ENCODE measurements at regions not wholly inside any gene's neighbourhood (a gene's known extent, or its start where the extent isn't known, plus 50 kb on each side); places are given as distances from the start of the nearest gene placed in this dataset.

DNA sequence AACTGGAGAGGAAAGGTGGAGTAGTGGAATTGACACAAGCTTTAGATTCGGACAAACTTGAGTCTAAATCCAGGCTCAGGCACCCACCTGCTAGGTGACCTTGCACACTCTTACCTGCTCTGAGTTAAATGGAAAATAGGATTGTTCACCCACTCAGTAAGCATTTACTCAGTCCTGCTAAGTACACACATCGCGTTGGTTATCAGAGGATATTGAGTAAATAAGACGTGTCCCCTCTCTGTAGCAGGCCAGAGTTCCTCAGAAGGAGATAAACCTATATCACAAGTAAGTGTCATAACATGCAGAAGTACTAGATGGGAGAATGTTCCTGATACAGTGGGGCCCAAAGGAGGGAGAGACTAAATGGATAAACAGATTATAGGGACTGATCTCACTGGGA, 117.7 kb downstream of the SMIM20 start:
- no peaks in the 10 kb centered on the region for H3K27me3 ChIP-seq (ENCODE audit: control insufficient read depth, insufficient read depth, low read length)
- DNase-seq (ENCODE audit: low read depth): no peak
- H3K36me3 ChIP-seq (ENCODE audit: control insufficient read depth, insufficient read depth, low read length): no peaks in the 10 kb centered on the region
- TF ChIP-seq, protein P1, sequence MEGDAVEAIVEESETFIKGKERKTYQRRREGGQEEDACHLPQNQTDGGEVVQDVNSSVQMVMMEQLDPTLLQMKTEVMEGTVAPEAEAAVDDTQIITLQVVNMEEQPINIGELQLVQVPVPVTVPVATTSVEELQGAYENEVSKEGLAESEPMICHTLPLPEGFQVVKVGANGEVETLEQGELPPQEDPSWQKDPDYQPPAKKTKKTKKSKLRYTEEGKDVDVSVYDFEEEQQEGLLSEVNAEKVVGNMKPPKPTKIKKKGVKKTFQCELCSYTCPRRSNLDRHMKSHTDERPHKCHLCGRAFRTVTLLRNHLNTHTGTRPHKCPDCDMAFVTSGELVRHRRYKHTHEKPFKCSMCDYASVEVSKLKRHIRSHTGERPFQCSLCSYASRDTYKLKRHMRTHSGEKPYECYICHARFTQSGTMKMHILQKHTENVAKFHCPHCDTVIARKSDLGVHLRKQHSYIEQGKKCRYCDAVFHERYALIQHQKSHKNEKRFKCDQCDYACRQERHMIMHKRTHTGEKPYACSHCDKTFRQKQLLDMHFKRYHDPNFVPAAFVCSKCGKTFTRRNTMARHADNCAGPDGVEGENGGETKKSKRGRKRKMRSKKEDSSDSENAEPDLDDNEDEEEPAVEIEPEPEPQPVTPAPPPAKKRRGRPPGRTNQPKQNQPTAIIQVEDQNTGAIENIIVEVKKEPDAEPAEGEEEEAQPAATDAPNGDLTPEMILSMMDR (IDR thresholded peaks at IDR 0.05; ENCODE audit: insufficient read depth, low read depth, low read length): no peak
- CTCF ChIA-PET: interaction anchor here (0.6 to 5.8 kb wide), 6 partner anchors 15 to 379 kb away, joined by 4 to 33 read pairs (median 5); no protein-coding TSS in a partner anchor
- POLR2A ChIA-PET: no interaction called here
- H3K4me3 ChIP-seq (ENCODE audit: low read depth, low read length): no peak overlapping the region

GRCh38 chr4:26032142-26032541, 118.1 kb downstream of the SMIM20 start:
- peak; percentile 35 for DNase-seq (ENCODE audit: low read depth)
- TF ChIP-seq, protein P1 (IDR thresholded peaks at IDR 0.05; ENCODE audit: insufficient read depth, low read depth, low read length): no peak
- POLR2A ChIA-PET: no interaction called here
- Histone ChIP-seq H3K4me3 (ENCODE audit: low read depth, low read length) (no peak overlapping the region), H3K36me3 (ENCODE audit: control insufficient read depth, insufficient read depth, low read length) (no peaks in the 10 kb centered on the region), H3K27me3 (ENCODE audit: control insufficient read depth, insufficient read depth, low read length) (no peaks in the 10 kb centered on the region)
- CTCF ChIA-PET: interaction anchor here (1.0 to 5.8 kb wide), 7 partner anchors 13 to 379 kb away, joined by 4 to 33 read pairs (median 5); no protein-coding TSS in a partner anchor

- DNase-seq (ENCODE audit: low read depth): peak; percentile 55
- no peaks in the 10 kb centered on the region for H3K27me3 ChIP-seq (ENCODE audit: control insufficient read depth, insufficient read depth, low read length)
- no peaks in the 10 kb centered on the region for H3K36me3 ChIP-seq (ENCODE audit: control insufficient read depth, insufficient read depth, low read length)
- H3K4me3 ChIP-seq (ENCODE audit: low read depth, low read length): no peak overlapping the region
- CTCF ChIA-PET: interaction anchor here (1.0 to 5.8 kb wide), 5 partner anchors 12 to 292 kb away, joined by 4 to 31 read pairs (median 5); no protein-coding TSS in a partner anchor
- TF ChIP-seq, protein P1 (IDR thresholded peaks at IDR 0.05; ENCODE audit: insufficient read depth, low read depth, low read length): no peak
- POLR2A ChIA-PET: no interaction called here
These were observed 118.8 kb downstream of the SMIM20 start for GRCh38 chr4:26032630-26033317.

- ChIA-PET POLR2A (no interaction called here), CTCF (interaction anchor here (1.1 to 5.8 kb wide), 3 partner anchors 11 to 49 kb away, joined by 3 to 31 read pairs (median 5); no protein-coding TSS in a partner anchor)
These were observed 119.4 kb downstream of the SMIM20 start for GRCh38 chr4:26033389-26033788.

DNA sequence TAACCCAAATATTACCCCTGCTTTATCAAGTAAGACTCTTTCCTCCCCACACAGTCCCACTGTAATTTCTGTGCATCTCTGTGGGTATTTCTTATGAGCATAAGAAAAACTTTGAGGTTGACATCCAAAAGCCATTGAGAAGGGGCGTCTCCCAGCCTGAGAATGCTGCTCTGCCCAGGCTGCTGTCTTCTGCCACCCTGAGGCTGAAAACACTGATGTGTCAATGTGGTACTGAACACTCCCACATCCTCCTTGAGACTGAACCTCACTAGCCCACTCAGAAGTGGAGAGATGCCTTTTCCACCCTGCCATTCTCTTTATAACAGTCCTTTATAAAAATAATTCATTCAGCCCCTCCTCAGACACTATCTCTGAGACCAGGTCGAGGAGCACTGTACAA, 120.8 kb downstream of the SMIM20 start:
- no peak for DNase-seq (ENCODE audit: low read depth)
- POLR2A ChIA-PET: no interaction called here
- TF ChIP-seq, protein P1 (IDR thresholded peaks at IDR 0.05; ENCODE audit: insufficient read depth, low read depth, low read length): no peak
- H3K27me3 ChIP-seq (ENCODE audit: control insufficient read depth, insufficient read depth, low read length): no peaks in the 10 kb centered on the region
- no peaks in the 10 kb centered on the region for H3K36me3 ChIP-seq (ENCODE audit: control insufficient read depth, insufficient read depth, low read length)
- no peak overlapping the region for H3K4me3 ChIP-seq (ENCODE audit: low read depth, low read length)
- CTCF ChIA-PET: no interaction called here

More at GRCh38 chr4:26033389-26033788, 119.4 kb downstream of the SMIM20 start:
- Histone ChIP-seq H3K27me3 (ENCODE audit: control insufficient read depth, insufficient read depth, low read length) (no peaks in the 10 kb centered on the region), H3K36me3 (ENCODE audit: control insufficient read depth, insufficient read depth, low read length) (no peaks in the 10 kb centered on the region), H3K4me3 (ENCODE audit: low read depth, low read length) (no peak overlapping the region)
- DNase-seq (ENCODE audit: low read depth): no peak
- TF ChIP-seq, protein P1 (IDR thresholded peaks at IDR 0.05; ENCODE audit: insufficient read depth, low read depth, low read length): no peak
